Mesenchymal stem cell (in vitro differentiated cells and primary cell): ENCODE measurements at regions not wholly inside any gene's neighbourhood (a gene's known extent, or its start where the extent isn't known, plus 50 kb on each side); places are given as distances from the start of the nearest gene placed in this dataset.

Experiments
- DNase-seq: peaks from one replicate; pipeline ENCODE4 v3.0.0-alpha.2; 2013
- H2AFZ ChIP-seq: one replicate; pipeline ENCODE4 v1.6.1; 2013; ENCODE audit warnings: low read depth, mild to moderate bottlenecking, control low read depth, inconsistent platforms, low read length, moderate library complexity
- H2AK5ac ChIP-seq: 2 replicates; pipeline ENCODE4 v1.6.1; 2013; ENCODE audit warnings: low read length, moderate library complexity, mild to moderate bottlenecking, inconsistent platforms; ENCODE audit not compliant: severe bottlenecking
- H2BK120ac ChIP-seq: one replicate; pipeline ENCODE4 v1.6.1; 2013; ENCODE audit warnings: low read depth, mild to moderate bottlenecking, inconsistent platforms, low read length, moderate library complexity
- H2BK12ac ChIP-seq, 2 experiments: one replicate each; pipeline ENCODE4 v1.6.1; 2013; ENCODE audit warnings: inconsistent platforms in 2 of 2, low read length in 2 of 2, mild to moderate bottlenecking in 2 of 2, moderate library complexity in 2 of 2, control low read depth in 1 of 2
- H2BK15ac ChIP-seq: one replicate; pipeline ENCODE4 v1.6.1; 2013; ENCODE audit warnings: mild to moderate bottlenecking, low read depth, inconsistent platforms; ENCODE audit not compliant: poor library complexity, severe bottlenecking
- H2BK5ac ChIP-seq: 2 replicates; pipeline ENCODE4 v1.6.1; 2013; ENCODE audit warnings: low read depth, mild to moderate bottlenecking, low read length, control low read depth, inconsistent platforms; ENCODE audit not compliant: poor library complexity, severe bottlenecking
- H3K14ac ChIP-seq, 2 experiments: one replicate each; pipeline ENCODE4 v1.6.1; 2013; ENCODE audit warnings: inconsistent platforms in 2 of 2, low read length in 2 of 2, control low read depth in 1 of 2, mild to moderate bottlenecking in 1 of 2, moderate library complexity in 1 of 2
- H3K18ac ChIP-seq, 2 experiments: one replicate each; pipeline ENCODE4 v1.6.1; 2013; ENCODE audit warnings: inconsistent platforms in 2 of 2, low read length in 2 of 2, control low read depth in 1 of 2, low read depth in 1 of 2, mild to moderate bottlenecking in 1 of 2
- H3K23ac ChIP-seq, 2 experiments: one replicate each; pipeline ENCODE4 v1.6.1; 2013; ENCODE audit warnings: inconsistent platforms in 2 of 2, low read length in 2 of 2, mild to moderate bottlenecking in 2 of 2, moderate library complexity in 2 of 2, control low read depth in 1 of 2
- H3K27ac ChIP-seq: 2 replicates; pipeline ENCODE4 v1.5.1; 2013; ENCODE audit warnings: mild to moderate bottlenecking, moderate library complexity, low read length, control low read depth, inconsistent platforms; ENCODE audit not compliant: poor library complexity, severe bottlenecking
- H3K27me3 ChIP-seq, 2 experiments: 2 replicates each; pipeline versions ENCODE4 v1.6.1 to v1.7.0; 2013; ENCODE audit warnings: low read length in 2 of 2, mild to moderate bottlenecking in 2 of 2, moderate library complexity in 2 of 2, control low read depth in 1 of 2, inconsistent platforms in 1 of 2; ENCODE audit not compliant: control insufficient read depth in 1 of 2, insufficient read depth in 1 of 2
- H3K36me3 ChIP-seq, 2 experiments: 2 replicates each; pipeline versions ENCODE4 v1.6.1 to v1.7.0; 2013; ENCODE audit warnings: low read length in 2 of 2, control low read depth in 1 of 2, inconsistent platforms in 1 of 2, low read depth in 1 of 2, mild to moderate bottlenecking in 1 of 2; ENCODE audit not compliant: insufficient read depth in 2 of 2, control insufficient read depth in 1 of 2
- H3K4ac ChIP-seq, 2 experiments: one replicate each; pipeline ENCODE4 v1.6.1; 2013; ENCODE audit warnings: inconsistent platforms in 2 of 2, low read length in 2 of 2, mild to moderate bottlenecking in 2 of 2, moderate library complexity in 2 of 2, control low read depth in 1 of 2, low read depth in 1 of 2
- H3K4me1 ChIP-seq: 2 replicates; pipeline ENCODE4 v1.6.1; 2013; ENCODE audit warnings: low read depth, low read length, control low read depth; ENCODE audit not compliant: control insufficient read depth, insufficient read depth
- H3K4me2 ChIP-seq: 2 replicates; pipeline ENCODE4 v1.6.1; 2013; ENCODE audit warnings: low read length, mild to moderate bottlenecking, inconsistent platforms; ENCODE audit not compliant: poor library complexity, severe bottlenecking
- H3K4me3 ChIP-seq, 2 experiments: 2 replicates each; pipeline versions ENCODE4 v1.5.1 to v1.7.0; 2013; ENCODE audit warnings: low read length in 2 of 2, mild to moderate bottlenecking in 2 of 2, control low read depth in 1 of 2, low read depth in 1 of 2; ENCODE audit not compliant: insufficient read depth in 1 of 2
- H3K79me1 ChIP-seq: replicated peaks from 2 replicates; pipeline ENCODE4 v1.6.1; 2013; ENCODE audit warnings: mild to moderate bottlenecking, control low read depth, low read length, inconsistent platforms; ENCODE audit not compliant: poor library complexity, severe bottlenecking
- H3K9ac ChIP-seq: 2 replicates; pipeline ENCODE4 v1.7.0; 2013; ENCODE audit warnings: mild to moderate bottlenecking, low read length, moderate library complexity
- H3K9me3 ChIP-seq: 2 replicates; pipeline ENCODE4 v1.7.0; 2013; ENCODE audit warnings: mild to moderate bottlenecking, low read length; ENCODE audit not compliant: control insufficient read depth
- H4K8ac ChIP-seq: one replicate; pipeline ENCODE4 v1.6.1; 2013; ENCODE audit warnings: inconsistent platforms, mild to moderate bottlenecking, low read length, moderate library complexity
- H4K91ac ChIP-seq: one replicate; pipeline ENCODE4 v1.6.1; 2013; ENCODE audit warnings: mild to moderate bottlenecking, low read length, inconsistent platforms
- WGBS: methylation state at CpG from one replicate; pipeline ENCODE4 v1.1.7; 2013; ENCODE audit warnings: mixed read lengths; 5-methylcytosine and 5-hydroxymethylcytosine counted together

GRCh38 chr20:4585758-4586157 is 100.5 kb upstream of the PRNP start:
- H3K27ac ChIP-seq, result no peak overlapping the region
- peaks cover 10 to 18% of the 10 kb centered on the region in 2 experiments for H3K27me3 ChIP-seq
- no peak overlapping the region for H4K8ac ChIP-seq
- no peak overlapping the region for H2BK12ac ChIP-seq
- no peaks in the 10 kb centered on the region for H3K4me1 ChIP-seq
- H3K4ac ChIP-seq, result no peak overlapping the region
- H3K23ac ChIP-seq, result no peak overlapping the region
- no peak overlapping the region for H2BK15ac ChIP-seq
- H3K9ac ChIP-seq, result no peak overlapping the region
- H3K9me3 ChIP-seq, result peaks cover 4% of the 10 kb centered on the region
- H4K91ac ChIP-seq, result no peak overlapping the region
- no peak overlapping the region for H2AK5ac ChIP-seq
- 86% methylated on average over 5 of the region's 5 CpGs for WGBS
- H3K36me3 ChIP-seq, result no peaks in the 10 kb centered on the region
- H3K79me1 ChIP-seq, result no peaks in the 10 kb centered on the region
- no peak overlapping the region for H2AFZ ChIP-seq
- H3K4me2 ChIP-seq, result no peak overlapping the region
- no peak overlapping the region for H2BK5ac ChIP-seq
- no peak overlapping the region for H3K14ac ChIP-seq
- no peak overlapping the region for H3K4me3 ChIP-seq
- DNase-seq, result no peak
- no peak overlapping the region for H3K18ac ChIP-seq
- no peak overlapping the region for H2BK120ac ChIP-seq

GRCh38 chr20:4585104-4585753 is 101.0 kb upstream of the PRNP start:
- H3K4ac ChIP-seq, result no peak overlapping the region
- no peaks in the 10 kb centered on the region for H3K79me1 ChIP-seq
- H3K23ac ChIP-seq, result no peak overlapping the region
- no peak overlapping the region for H3K18ac ChIP-seq
- H3K4me1 ChIP-seq, result no peaks in the 10 kb centered on the region
- no peak overlapping the region for H3K4me3 ChIP-seq
- no peak overlapping the region for H3K14ac ChIP-seq
- H2BK5ac ChIP-seq, result no peak overlapping the region
- no peak overlapping the region for H3K27ac ChIP-seq
- WGBS, result 85% methylated on average over 3 of the region's 3 CpGs
- H2BK12ac ChIP-seq, result no peak overlapping the region
- H4K91ac ChIP-seq, result no peak overlapping the region
- H2AFZ ChIP-seq, result no peak overlapping the region
- H4K8ac ChIP-seq, result no peak overlapping the region
- H3K27me3 ChIP-seq, result peaks cover 10 to 18% of the 10 kb centered on the region in 2 experiments
- no peaks in the 10 kb centered on the region for H3K36me3 ChIP-seq
- H3K4me2 ChIP-seq, result no peak overlapping the region
- peaks cover 4% of the 10 kb centered on the region for H3K9me3 ChIP-seq
- H2BK15ac ChIP-seq, result no peak overlapping the region
- no peak overlapping the region for H2AK5ac ChIP-seq
- peak; percentile 74 for DNase-seq
- no peak overlapping the region for H2BK120ac ChIP-seq
- H3K9ac ChIP-seq, result no peak overlapping the region

GRCh38 chr20:4584510-4584909 is 101.7 kb upstream of the PRNP start:
- H2AFZ ChIP-seq, result no peak overlapping the region
- no peak overlapping the region for H4K8ac ChIP-seq
- H2BK120ac ChIP-seq, result no peak overlapping the region
- no peak overlapping the region for H3K23ac ChIP-seq
- no peak overlapping the region for H3K4me3 ChIP-seq
- no peaks in the 10 kb centered on the region for H3K79me1 ChIP-seq
- H3K18ac ChIP-seq, result no peak overlapping the region
- H3K9me3 ChIP-seq, result peaks cover 4% of the 10 kb centered on the region
- H3K4me1 ChIP-seq, result no peaks in the 10 kb centered on the region
- H3K4ac ChIP-seq, result no peak overlapping the region
- H2BK5ac ChIP-seq, result no peak overlapping the region
- no peak overlapping the region for H2BK15ac ChIP-seq
- no peak overlapping the region for H3K27ac ChIP-seq
- peak overlapping the region in 1 of 2 experiments; percentile 50 for H3K14ac ChIP-seq
- DNase-seq, result no peak
- H3K4me2 ChIP-seq, result no peak overlapping the region
- H3K27me3 ChIP-seq, result peaks cover 10 to 18% of the 10 kb centered on the region in 2 experiments
- H2AK5ac ChIP-seq, result no peak overlapping the region
- WGBS, result 100% methylated on average over 1 of the region's 1 CpG
- H3K9ac ChIP-seq, result no peak overlapping the region
- no peak overlapping the region for H4K91ac ChIP-seq
- H2BK12ac ChIP-seq, result no peak overlapping the region
- no peaks in the 10 kb centered on the region for H3K36me3 ChIP-seq

GRCh38 chr20:4581838-4582237 is 104.4 kb upstream of the PRNP start:
- no peak overlapping the region for H4K91ac ChIP-seq
- H3K27ac ChIP-seq, result no peak overlapping the region
- H3K23ac ChIP-seq, result no peak overlapping the region
- H2BK5ac ChIP-seq, result no peak overlapping the region
- H3K4me1 ChIP-seq, result no peaks in the 10 kb centered on the region
- H3K9me3 ChIP-seq, result peaks cover 4% of the 10 kb centered on the region
- no peak overlapping the region for H3K4me2 ChIP-seq
- H2BK15ac ChIP-seq, result no peak overlapping the region
- H2AFZ ChIP-seq, result no peak overlapping the region
- H3K36me3 ChIP-seq, result no peaks in the 10 kb centered on the region
- no peak overlapping the region for H2BK120ac ChIP-seq
- no peak overlapping the region for H3K14ac ChIP-seq
- no peak overlapping the region for H3K4me3 ChIP-seq
- no peak overlapping the region for H2BK12ac ChIP-seq
- no peak for DNase-seq
- 56% methylated on average over 5 of the region's 5 CpGs for WGBS
- H3K79me1 ChIP-seq, result no peaks in the 10 kb centered on the region
- no peak overlapping the region for H2AK5ac ChIP-seq
- H3K27me3 ChIP-seq, result peaks cover 18 to 21% of the 10 kb centered on the region in 2 experiments
- H3K9ac ChIP-seq, result no peak overlapping the region
- no peak overlapping the region for H3K4ac ChIP-seq
- H4K8ac ChIP-seq, result no peak overlapping the region
- no peak overlapping the region for H3K18ac ChIP-seq
